Stimulated activated CD4-positive, alpha-beta T cell treated with anti-CD3 and anti-CD28 coated beads, Interleukin-4, amount 100 ng/mL, for 1 hour (primary cell): ENCODE measurements at regions not wholly inside any gene's neighbourhood (a gene's known extent, or its start where the extent isn't known, plus 50 kb on each side); places are given as distances from the start of the nearest gene placed in this dataset.
"Not testable (repeated sequence)": the region's sequence is repeated elsewhere in the genome, so short reads cannot be mapped to it uniquely, and the experiment has no call there.

ENCODE experiments used
- DNase-seq: peaks from one replicate; pipeline ENCODE4 v3.0.0-alpha.2; 2020

DNA sequence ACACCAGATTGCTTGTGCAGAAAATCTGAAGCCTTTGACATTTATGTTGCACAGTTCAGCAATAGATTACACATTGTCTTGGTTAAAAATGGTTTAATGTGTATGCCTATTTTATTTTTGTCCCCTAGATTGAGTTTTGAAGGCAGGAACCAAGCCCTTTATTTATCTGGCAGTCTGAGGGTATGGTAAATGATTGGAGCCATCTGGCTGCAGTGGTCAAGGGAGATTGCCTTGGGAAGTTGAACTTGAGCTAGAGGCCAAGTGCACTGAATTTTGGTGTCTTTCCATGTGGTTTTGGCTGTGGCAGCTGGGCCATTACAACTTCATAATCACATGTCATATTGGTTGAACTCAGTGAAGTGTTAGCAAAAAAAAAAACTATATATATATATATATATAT is 248.7 kb upstream of the C2CD4B start:
- no peak for DNase-seq

DNA sequence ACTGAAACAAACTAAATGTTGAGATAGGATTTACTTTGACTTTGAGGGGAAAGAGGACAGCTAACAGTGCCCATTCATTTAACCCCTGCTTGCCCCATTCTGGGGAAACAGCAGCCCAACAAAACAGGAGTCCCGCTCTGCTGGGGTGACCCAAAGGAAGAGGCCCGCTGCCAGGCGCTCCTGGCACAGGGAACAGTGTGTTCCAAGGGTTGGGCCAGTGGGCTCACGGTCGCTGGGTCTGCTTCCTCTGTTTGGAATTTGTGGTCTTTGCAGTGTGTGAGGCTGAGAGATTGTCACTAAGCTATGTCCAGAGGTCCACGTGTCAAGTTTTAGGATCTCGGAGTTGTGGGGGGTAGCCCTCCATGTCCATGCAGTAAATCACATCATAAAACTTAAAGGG is 250.4 kb upstream of the C2CD4B start:
- DNase-seq: no peak

DNA sequence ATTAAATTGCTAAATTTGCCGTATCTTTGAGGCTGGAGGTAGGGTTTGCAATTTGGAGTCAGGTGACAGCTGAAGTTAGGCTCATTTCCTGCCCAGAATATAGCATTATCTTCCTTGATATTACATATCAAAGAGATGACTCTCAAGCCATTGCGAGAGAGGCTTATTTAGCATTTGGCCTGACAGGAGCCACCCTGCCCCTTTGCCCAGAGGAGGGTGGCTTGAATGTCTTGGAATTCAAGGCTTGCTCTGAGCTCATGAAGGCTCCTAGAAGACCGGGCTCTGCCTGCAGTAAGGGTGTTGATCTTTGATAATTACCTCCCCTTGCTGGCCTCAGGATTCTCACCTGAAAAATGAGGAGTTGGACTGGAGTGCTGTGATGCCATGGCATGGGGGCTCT is 251.4 kb upstream of the C2CD4B start:
- DNase-seq: no peak

DNA sequence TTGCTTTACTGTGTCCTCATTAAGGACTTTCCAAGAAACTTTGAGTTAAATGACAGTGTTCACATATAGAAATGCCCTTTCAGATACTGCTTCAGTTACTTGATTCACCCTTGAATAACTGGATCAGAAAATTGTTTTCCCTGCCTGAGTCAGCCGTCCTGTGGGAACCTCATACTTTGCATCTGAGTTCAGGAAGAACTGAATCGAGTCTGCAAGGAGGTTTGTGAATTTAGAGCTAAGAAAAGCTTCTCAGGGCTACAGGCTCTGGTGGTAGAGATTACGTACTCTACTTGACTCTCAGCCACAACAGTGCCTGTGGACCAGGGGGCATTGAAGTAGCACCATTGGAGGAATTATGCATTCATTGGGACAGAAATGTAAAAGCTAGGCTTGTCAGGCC is 252.4 kb upstream of the C2CD4B start:
- DNase-seq: no peak

DNA sequence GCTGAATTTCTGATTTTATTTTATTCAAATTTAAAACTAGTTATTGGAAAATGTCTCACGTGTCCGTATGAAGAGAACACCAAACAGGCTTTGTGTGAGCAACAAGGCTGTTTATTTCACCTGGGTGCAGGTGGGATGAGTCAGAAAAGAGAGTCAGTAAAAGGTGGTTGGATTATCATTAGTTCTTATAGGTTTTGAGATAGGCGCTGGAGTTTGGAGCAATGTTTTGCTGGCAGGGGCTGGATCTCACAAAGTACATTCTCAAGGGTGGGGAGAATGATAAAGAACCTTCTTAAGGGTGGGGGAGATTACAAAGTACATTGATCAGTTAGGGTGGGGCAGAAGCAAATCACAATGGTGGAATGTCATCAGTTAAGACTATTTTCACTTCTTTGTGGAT is 253.4 kb upstream of the C2CD4B start:
- not testable (repeated sequence) for DNase-seq

DNA sequence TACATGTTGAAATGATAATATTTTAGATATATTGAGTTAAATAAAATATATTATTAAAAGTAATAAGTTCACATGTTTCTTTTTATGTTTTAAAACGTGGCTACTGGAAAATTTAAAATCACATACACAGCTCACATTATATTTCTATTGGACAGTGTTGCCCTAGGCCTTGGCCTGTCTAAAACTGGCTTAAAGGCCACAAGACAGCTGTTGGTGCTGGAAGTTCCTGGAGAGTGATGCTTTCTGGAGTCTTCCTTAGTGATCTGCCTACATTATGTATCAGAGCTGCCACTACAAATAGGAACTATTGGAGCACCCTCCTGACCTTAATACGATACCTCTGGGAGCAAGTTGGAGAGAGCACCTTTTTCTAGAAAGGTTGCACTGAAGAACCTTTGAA is 254.1 kb upstream of the C2CD4B start:
- no peak for DNase-seq

DNA sequence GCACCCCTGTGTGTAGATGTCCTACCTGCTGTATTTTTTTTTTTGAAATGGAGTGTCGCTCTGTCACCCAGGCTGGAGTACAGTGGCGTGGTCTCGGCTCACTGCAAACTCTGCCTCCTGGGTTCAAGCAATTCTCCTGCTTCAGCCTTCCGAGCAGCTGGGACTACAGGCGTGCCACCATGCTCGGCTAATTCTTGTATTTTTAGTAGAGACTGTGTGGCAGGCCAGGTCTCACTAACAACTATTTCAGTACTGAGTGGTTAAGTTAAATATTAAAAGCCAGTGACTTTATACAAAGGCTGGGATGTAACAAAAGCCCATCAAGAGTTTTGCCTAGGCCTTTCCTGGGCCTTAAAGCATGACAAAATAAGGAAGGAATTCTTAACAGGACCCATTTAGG is 255.3 kb upstream of the C2CD4B start:
- DNase-seq: not testable (repeated sequence)

DNA sequence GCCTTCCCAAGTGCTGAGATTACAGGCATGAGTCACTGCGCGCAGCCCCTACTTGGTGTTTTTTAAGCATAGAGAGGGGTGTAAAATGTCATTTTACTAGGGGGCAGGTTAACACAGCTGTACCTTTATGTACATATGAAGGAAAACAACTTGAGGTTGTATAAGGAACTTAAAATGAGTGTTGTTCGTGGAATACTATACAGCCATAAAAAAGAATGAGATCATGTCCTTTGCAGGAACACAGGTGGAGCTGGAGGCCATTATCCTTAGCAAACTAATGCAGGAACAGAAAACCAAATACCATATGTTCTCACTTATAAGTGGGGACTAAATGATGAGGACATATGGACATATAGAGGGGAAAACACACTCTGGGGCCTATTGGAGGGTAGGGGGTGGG is 256.2 kb upstream of the C2CD4B start:
- no peak for DNase-seq

DNA sequence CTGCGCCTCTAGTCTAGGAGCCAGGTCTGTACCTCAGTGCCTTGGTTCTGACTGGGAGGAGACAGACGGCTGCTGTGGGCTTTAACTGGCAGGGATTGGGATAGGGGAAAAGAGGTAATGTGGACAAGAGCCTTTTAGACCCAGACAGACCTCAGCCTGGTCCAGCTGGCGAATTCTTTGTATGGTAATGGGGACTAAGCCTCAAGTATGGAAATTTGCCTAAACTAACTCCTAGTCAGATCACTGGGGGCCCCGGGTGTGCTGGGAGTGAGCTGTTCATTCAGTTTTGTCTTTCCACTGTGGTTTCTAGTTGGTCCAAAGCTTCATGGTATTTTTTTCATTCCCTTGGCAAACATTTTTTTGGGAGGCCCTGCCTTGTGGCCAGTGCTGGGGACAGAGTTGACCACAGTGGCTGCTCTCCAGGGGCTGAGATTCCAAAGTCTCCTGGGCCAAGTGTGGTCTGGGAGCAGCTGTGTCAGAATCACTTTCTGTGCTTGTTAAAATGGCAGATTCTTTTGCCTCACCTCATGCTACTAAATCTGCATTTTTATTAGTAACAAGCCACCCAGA is 261.4 kb upstream of the C2CD4B start:
- DNase-seq: no peak

DNA sequence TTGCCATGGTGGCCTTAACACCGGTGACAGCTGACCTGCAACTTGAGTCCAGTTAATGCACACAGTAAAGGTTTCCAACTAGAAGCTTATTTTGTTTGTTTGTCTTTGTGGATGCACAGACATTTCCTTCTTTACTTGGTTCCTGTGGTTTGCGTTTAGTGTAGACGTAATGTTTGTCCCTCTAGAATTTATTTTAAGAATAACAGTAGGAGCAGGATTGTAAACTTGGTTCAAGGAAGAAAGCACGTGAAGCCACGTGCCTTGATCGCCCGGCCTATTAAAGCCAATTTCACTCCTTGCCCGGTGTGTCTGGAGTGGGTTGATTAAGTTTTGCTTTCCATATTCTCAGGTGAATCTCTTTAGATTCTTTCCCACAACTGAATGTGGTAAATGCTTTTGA is 263.2 kb upstream of the C2CD4B start:
- no peak for DNase-seq

DNA sequence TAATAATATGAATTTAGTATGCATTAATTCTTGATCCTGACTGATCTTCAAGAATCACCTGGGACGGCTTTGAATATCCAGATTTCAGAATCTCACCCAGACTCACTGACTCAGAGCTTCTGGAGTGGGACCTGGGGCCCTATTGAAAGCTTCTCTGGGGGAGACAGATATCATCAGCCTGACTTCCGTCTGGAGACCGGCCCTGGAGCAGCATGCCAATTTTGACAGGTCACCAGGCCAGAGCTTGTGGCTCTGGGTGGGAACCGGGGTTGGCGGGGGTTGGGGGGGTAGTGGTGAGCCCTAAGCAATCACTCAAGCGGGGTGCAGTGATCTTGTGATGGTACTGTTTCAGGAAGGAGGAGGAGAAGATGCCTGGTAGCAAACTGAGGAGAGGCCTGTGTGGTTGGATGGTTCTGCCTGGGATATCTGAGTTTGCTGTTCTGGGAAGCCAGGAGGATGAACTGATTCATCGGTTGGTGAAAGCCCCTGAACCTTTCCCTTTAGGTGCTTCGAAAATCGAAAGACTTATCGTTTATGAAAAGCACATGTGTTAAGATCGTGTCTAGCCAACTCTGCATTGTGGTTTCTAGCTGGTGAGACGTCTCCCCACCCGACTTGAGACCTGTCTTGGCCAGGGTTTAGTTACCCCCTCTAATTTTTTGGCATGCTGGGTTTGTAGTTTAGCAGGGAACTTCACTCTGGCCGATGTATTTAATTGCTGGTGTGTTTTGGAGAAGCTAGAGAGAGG is 263.9 kb upstream of the C2CD4B start:
- DNase-seq: no peak

DNA sequence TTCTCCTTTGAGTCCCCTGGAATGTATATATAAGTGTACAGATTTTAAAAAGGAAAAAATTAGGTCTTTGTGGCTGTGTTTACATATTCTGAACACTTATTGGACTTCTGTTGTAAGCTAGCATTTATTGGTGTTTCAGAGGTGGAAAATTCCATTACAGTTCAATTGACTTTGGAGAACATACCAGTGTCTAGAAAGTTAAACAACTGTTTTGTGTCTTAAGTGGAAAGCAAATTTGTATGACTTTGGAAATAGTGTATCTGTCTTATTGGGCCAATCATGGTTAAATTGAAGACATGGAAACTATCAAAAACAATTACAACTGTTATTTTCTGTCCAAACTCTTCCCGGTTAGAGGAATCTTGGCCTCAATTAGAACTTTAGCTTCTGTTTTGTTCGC is 265.0 kb upstream of the C2CD4B start:
- DNase-seq: no peak

DNA sequence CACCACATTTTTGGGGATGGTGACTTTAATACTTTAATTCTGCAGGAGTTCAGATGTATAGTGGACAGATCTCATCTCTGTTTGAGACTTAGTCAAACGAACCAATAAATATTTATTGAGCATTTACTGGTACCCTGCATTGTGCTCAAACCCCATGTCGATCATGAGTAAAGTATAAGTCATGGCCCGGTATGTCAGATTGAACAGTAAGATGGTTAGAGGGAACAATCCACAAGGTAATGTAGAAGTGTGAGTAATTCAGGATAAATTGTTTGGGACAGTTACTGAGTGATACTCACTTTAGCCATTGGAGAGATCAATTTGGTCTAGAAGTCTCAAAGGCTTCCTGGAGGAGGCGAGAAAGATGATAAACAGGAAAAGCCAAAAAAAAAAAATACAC is 265.5 kb upstream of the C2CD4B start:
- no peak for DNase-seq

DNA sequence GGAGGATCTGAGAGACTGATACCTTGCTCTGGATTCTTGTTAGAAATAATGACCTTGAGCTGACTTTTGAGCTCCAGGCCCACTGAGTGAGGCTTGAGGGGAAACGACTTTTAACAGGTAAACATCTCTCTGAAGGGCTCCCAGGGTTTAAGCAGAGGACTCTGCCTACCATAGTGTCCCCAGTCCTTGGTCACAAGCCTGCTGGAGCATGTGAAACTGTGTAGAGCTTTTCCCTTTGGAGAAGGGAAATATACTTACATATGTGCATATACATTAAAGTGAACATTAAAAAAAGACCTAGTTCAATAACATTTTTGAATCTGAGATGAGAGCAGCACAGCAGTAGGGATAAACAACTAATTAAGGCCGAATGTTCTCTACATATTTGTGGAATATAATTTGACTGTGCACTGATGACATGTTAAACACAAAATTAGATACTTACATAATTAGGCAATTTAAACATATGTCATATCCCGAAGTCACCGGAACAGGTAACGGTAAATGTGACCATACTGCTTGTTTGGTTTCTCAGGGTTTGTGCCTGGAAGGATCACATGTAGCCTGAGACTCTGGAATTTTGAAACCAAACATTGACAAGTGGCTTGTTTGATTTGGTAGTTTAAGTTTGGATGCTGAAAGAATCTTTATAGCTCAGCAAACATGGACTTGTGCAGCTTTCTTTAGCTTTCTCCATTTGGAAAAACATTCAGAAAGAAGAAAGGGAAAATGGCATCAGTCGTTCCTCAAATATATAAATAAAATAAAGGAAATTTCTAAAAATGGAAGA is 266.1 kb upstream of the C2CD4B start:
- DNase-seq: no peak

DNA sequence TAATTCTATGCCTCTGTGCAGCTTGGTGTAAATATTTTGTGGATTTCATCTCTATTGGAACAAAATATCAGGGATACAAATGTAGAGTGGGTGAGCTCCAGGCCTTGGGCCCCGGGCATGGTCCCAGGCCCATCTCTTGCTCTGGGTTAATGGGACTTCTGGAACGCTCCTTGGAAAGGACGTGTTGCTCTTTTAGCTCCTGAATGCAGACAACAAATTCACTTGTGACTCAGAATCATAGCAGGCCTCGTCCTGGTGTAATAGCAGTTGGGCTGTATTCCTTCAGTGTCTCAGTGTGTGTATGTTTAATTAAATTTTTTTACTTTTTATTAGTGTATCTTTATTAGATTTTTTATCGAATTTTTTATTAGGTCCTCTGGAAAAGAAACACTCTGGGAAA is 266.7 kb upstream of the C2CD4B start:
- no peak for DNase-seq

DNA sequence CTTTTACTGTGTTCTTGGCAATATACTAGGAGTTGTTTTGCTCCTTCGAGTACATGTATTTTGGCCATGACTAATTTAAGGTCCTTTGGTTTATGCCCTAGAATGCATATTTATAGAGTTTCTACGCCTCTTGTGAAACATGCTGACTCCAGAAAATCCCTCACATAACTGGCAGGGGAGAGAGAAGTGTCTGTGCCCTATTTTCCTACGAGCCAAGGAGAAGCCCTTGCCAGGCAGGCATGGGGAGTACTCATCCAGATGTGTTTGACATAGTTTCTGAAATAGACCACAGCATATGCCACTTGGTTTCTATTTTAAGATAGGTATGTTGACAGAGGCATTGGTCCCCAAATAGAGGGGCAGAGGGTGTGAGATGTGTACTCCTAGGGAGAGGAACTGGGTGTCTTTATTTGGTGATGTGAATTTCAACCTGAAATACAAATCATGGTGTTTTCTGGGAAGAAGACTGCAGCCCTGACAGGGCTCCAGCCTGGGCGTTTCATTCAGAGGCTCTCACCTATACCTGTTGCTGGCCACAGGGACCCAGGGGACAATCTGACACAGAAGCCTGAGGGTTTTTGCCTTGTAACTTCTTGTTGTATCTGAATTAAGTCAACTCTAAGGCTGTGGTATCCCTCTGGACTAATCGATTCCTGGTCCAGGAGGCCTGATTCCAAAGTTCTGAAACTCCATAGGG is 267.8 kb upstream of the C2CD4B start:
- DNase-seq: no peak

DNA sequence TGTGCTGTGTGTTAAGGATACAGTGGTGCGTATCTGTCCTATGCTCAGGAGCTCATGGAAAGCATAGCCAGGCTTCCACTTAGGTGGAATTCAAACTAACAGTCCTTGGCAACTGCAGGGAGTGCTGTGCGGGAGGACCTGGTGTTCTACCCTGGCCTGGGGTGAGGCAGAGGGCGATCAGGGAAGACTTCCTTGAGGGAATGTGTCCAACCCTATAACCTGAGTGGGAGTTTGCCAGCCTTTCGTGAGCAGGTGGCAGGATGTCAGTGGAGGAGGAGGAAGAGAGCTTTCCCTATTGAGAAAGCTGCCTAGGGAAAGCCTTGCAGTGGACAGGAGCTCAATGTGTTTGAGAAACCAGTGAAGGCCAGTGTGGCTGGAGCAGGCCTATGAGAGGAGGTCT is 271.1 kb upstream of the C2CD4B start:
- no peak for DNase-seq

DNA sequence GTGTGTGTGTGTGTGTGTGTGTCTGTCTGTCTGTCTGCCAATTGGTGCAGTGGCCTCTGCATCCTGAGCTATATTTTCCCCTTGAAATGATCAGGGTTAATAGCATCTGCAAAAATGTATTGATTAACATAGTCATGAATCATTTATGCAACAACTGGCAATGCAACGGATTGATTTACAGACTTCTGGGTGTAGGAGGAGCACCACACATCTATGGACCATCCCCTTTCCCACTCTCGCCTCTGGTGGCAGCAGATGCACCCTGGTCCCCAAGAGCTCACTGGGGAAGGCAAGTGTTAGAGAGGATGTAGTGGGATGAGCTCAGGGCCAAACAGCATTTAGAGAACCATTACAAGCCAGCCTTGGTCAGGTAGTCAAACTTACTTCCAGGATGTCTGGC is 272.7 kb upstream of the C2CD4B start:
- DNase-seq: no peak

DNA sequence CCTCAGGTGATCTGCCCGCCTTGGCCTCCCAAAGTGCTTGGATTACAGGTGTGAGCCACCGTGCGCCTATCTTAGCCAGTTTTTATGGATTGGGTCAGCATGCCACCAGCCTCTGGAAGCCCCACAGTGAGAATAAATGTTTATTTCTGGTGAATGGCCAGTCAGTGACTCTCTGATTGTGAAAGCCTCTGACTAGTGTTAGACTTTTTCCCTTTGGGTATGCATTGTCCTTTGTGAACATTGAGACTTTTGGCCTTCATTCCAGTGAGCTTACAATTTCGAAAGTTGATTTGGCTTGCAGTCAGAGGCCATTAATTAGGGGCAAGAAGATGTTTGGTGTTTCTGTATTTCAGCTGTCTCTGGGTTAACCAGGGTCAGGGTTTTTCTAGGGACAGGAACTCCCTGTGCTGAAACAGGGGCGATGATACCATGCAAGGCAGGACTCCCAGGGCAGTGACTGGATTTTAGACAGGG is 274.5 kb upstream of the C2CD4B start:
- no peak for DNase-seq

DNA sequence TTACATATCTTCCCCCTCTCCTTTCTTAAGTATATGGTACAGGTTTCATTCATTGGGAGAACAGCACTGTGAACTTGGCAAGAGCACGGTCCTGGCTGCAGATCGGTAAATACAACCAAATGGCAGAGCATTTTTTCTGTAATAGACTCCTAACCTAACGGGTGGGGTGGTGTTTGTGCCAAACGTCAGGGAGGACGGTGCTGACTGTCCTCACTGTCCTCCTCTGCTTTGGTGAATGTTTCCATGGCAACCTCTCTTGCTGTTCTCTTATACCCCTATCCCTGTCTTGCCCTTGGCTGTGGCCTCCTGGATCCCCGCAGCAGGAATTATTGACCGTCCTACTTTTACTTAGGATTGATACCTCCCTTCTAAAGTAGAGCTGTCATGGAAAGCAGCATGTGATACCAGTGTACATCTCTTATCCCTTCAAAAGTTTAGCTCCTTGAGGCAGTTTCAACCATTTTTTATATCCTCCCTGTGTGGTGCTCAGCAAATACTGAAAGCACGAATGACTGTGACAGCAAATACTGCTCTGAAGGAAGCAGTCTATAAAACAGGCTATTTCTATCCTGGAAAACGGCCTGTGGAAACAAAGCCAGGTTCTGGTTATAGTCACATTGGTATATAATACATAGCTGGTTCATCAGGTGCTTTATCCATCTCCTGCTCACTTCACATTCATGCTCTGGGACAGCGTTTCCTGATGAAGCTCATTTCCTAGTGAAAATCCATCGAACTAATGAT is 275.4 kb upstream of the C2CD4B start:
- DNase-seq: no peak

DNA sequence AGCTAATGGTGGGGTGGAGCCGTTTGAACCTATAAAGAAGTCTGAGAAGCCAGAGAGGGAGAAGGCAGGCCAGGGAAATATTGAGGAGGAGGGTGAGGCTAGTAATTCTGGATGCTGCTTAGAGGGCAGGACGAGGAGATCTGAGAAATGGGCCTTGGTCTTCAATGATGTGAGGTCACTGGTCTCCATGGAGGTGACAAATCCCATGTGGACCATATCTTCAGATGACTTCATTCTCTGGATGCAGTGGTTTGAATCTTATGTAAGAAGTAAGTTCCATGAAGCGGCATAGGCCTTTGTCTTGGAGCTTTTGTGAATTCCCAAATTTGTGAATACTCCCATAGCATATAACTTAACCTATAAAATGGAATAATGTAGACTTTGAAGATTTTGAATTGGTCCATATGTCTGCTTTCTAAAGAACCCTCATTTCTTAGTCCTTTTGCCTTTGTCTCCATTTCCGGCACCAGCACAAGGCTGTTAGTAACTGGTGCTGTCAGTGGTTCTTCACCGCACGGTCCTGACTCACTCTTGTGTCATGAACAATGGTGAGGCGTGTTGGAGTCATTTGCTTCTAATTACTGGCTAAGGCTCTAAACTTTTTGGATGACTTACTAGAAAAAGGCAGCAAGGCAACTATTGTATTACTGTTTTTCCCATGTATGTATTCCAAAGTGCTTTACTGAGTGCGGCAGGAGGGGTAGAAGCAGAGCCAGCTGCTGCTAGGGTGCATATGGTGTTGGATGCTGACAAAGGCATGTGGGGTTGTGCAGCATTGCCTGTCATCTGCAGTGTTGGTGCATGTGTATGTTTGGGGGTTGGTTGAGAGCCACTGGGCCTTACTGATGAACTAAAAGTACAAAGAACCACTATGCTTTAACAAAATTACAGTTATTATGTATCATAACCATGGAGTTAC is 279.3 kb upstream of the C2CD4B start:
- DNase-seq: no peak

DNA sequence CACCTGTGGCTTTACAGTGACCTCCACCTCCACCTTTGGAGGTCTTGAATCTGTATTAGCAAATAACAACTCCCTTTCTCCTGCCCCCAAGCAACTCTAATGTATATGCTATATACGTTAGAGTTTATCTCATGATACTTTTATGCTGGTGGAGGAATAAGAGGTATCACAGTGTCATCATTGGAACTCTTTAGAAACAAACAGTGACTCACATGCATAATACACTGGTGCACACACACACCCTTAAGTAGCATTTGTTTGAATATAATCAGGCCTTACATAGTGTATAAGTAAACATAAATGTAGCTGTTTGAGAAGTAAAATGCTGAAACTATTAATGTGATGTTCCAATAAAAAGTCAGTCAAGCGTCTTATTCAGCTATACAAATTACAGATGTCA is 280.2 kb upstream of the C2CD4B start:
- DNase-seq: no peak
